ENCODE measurements at regions not wholly inside any gene's neighbourhood (a gene's known extent, or its start where the extent isn't known, plus 50 kb on each side); places are given as distances from the start of the nearest gene placed in this dataset.

- ATAC-seq (no peak), DNase-seq (ENCODE audit: low read depth, low spot score) (no peak), FAIRE-seq (no peak)
- Histone ChIP-seq H2AFZ (ENCODE audit: control insufficient read depth, low read depth, low read length) (no peak overlapping the region), H3K4me3 (no peak overlapping the region), H3K36me3 (ENCODE audit: control insufficient read depth in 2 of 2, insufficient read depth in 2 of 2, low read length in 1 of 2) (no peaks in the 10 kb centered on the region), H3K79me2 (ENCODE audit: control insufficient read depth, insufficient read depth, low read length) (no peaks in the 10 kb centered on the region), H4K20me1 (ENCODE audit: control insufficient read depth, insufficient read depth) (no peaks in the 10 kb centered on the region), H3K27ac (ENCODE audit: control insufficient read depth, insufficient read depth) (no peak overlapping the region), H3K4me2 (ENCODE audit: control insufficient read depth, insufficient read depth) (no peak overlapping the region), H3K4me1 (ENCODE audit: control insufficient read depth, insufficient read depth, low read length) (no peaks in the 10 kb centered on the region), H3K27me3 (replicated peaks in 1 of 2; ENCODE audit: control insufficient read depth in 2 of 2, insufficient read depth in 2 of 2, low read length in 1 of 2) (no peaks in the 10 kb centered on the region; a peak in 1 of 4 replicates), H3K9me3 (replicated peaks; ENCODE audit: control insufficient read depth, insufficient read depth, low read length) (no peaks in the 10 kb centered on the region), H3K9ac (ENCODE audit: control insufficient read depth, insufficient read depth, low read length) (no peak overlapping the region)
- no peak for TF ChIP-seq MYB (IDR thresholded peaks at IDR 0.05; ENCODE audit: borderline replicate concordance, low read depth, low read length)
- TF ChIP-seq JUNB (IDR thresholded peaks at IDR 0.05): no peak
- no peak for TF ChIP-seq WRNIP1 (IDR thresholded peaks at IDR 0.05; ENCODE audit: borderline replicate concordance, low read depth, low read length)
- no peak for TF ChIP-seq HDAC2 (IDR thresholded peaks at IDR 0.05)
- TF ChIP-seq LARP7 (IDR thresholded peaks at IDR 0.05): no peak
- no peak for TF ChIP-seq STAT1 (conservative IDR thresholded peaks at IDR 0.05)
- 0% methylated on average over 1 of the region's 1 CpG for WGBS (ENCODE audit: insufficient coverage, insufficient replicate concordance, low lambda C conversion rate, missing lambda C conversion rate)
- ChIA-PET POLR2A (no interaction called here), RAD21 (ENCODE audit: unreplicated experiment) (no interaction called here), CTCF (no interaction called here), SMC1A (ENCODE audit: uncharacterized antibody, unreplicated experiment) (interaction anchor here (0.5 kb wide), 1 partner anchor 1231 kb away, joined by 3 read pairs; no protein-coding TSS in a partner anchor)
- intact Hi-C loops (cut with micrococcal nuclease; ENCODE audit: unreplicated experiment): no loop called here
- BruUV-seq (replicated peaks): no TSS peak
- in situ Hi-C loops (cut with MboI): no loop called here
Measured at GRCh38 chr13:39866722-39867121, 211.3 kb downstream of the COG6 start.

GRCh38 chr13:39867807-39868206 is 212.3 kb downstream of the COG6 start:
- Histone ChIP-seq H3K9ac (ENCODE audit: control insufficient read depth, insufficient read depth, low read length) (no peak overlapping the region), H3K36me3 (ENCODE audit: control insufficient read depth in 2 of 2, insufficient read depth in 2 of 2, low read length in 1 of 2) (no peaks in the 10 kb centered on the region), H2AFZ (ENCODE audit: control insufficient read depth, low read depth, low read length) (no peak overlapping the region), H3K27ac (ENCODE audit: control insufficient read depth, insufficient read depth) (no peak overlapping the region), H3K9me3 (replicated peaks; ENCODE audit: control insufficient read depth, insufficient read depth, low read length) (no peaks in the 10 kb centered on the region; the same call in 1 of the 3 replicates), H3K4me2 (ENCODE audit: control insufficient read depth, insufficient read depth) (no peak overlapping the region), H4K20me1 (ENCODE audit: control insufficient read depth, insufficient read depth) (no peaks in the 10 kb centered on the region), H3K27me3 (replicated peaks in 1 of 2; ENCODE audit: control insufficient read depth in 2 of 2, insufficient read depth in 2 of 2, low read length in 1 of 2) (no peaks in the 10 kb centered on the region; a peak in 1 of 4 replicates), H3K79me2 (ENCODE audit: control insufficient read depth, insufficient read depth, low read length) (no peaks in the 10 kb centered on the region), H3K4me1 (ENCODE audit: control insufficient read depth, insufficient read depth, low read length) (no peaks in the 10 kb centered on the region), H3K4me3 (no peak overlapping the region)
- intact Hi-C loops (cut with micrococcal nuclease; ENCODE audit: unreplicated experiment): no loop called here
- no peak for FAIRE-seq
- TF ChIP-seq ESRRA (IDR thresholded peaks at IDR 0.05; ENCODE audit: low read length): no peak
- no peak for TF ChIP-seq ZNF24 (IDR thresholded peaks at IDR 0.05)
- TF ChIP-seq POU2F2 (IDR thresholded peaks at IDR 0.05; ENCODE audit: borderline replicate concordance, low read depth, low read length): no peak
- TF ChIP-seq BCL11A (IDR thresholded peaks at IDR 0.05; ENCODE audit: low read depth, low read length): no peak
- WGBS (ENCODE audit: insufficient coverage, insufficient replicate concordance, low lambda C conversion rate, missing lambda C conversion rate): 0% methylated on average over 2 of the region's 2 CpGs
- no peak for DNase-seq (ENCODE audit: low read depth, low spot score)
- in situ Hi-C loops (cut with MboI): no loop called here
- SMC1A ChIA-PET (ENCODE audit: uncharacterized antibody, unreplicated experiment): no interaction called here
- BruUV-seq (replicated peaks): no TSS peak
- CTCF ChIA-PET: no interaction called here
- RAD21 ChIA-PET (ENCODE audit: unreplicated experiment): no interaction called here
- POLR2A ChIA-PET: no interaction called here
- ATAC-seq: no peak
